Gastrocnemius medialis (tissue), 4 donors: ENCODE measurements at regions not wholly inside any gene's neighbourhood (a gene's known extent, or its start where the extent isn't known, plus 50 kb on each side); places are given as distances from the start of the nearest gene placed in this dataset.
"Not testable (repeated sequence)": the region's sequence is repeated elsewhere in the genome, so short reads cannot be mapped to it uniquely, and the experiment has no call there.

Experiments
- CTCF ChIP-seq, 5 experiments: fragments of 450-650 bp in 3 of 5; fragments of 200-600 bp in 2 of 5; sonication (generic) in 2 of 5; IDR thresholded peaks in 4 of 5; conservative IDR thresholded peaks in 1 of 5; 1 replicate in 4 of 5; 2 replicates in 1 of 5; pipeline ENCODE4 v1.5.1; 2016 to 2019; ENCODE audit warnings: antibody characterized with exemption in 5 of 5, mild to moderate bottlenecking in 3 of 5, moderate library complexity in 3 of 5
- POLR2A ChIP-seq, 2 donors: fragments of 450-650 bp; IDR thresholded peaks; one replicate each; pipeline ENCODE4 v1.6.1; 2017; ENCODE audit warnings: antibody characterized with exemption in 2 of 2, mild to moderate bottlenecking in 2 of 2, moderate library complexity in 2 of 2

- not testable (repeated sequence) for TF ChIP-seq CTCF (IDR thresholded peaks at IDR 0.05 in 4 of 5, conservative IDR thresholded peaks at IDR 0.05 in 1 of 5); POLR2A (IDR thresholded peaks at IDR 0.05)
These were observed 158.4 kb downstream of the POTEC start for GRCh38 chr18:14384961-14385360.
